CD14-positive monocyte (primary cell): ENCODE measurements at regions not wholly inside any gene's neighbourhood (a gene's known extent, or its start where the extent isn't known, plus 50 kb on each side); places are given as distances from the start of the nearest gene placed in this dataset.
A peak's percentile ranks its signal among the peaks of the same experiment; 100 is the strongest.

Experiments
- DNase-seq, 3 donors: peaks; one replicate each; pipeline ENCODE4 v3.0.0-alpha.2; 2011 to 2022
- H2AFZ ChIP-seq: 2 replicates; pipeline ENCODE4 v1.6.0; 2012; ENCODE audit warnings: mild to moderate bottlenecking, low read depth, low read length, inconsistent platforms; ENCODE audit not compliant: insufficient read depth, poor library complexity, severe bottlenecking
- H3K27ac ChIP-seq, 2 donors: 1 replicate in 1 of 2; 2 replicates in 1 of 2; pipeline ENCODE4 v1.5.1; 2012 to 2013; ENCODE audit warnings: low read length in 2 of 2, control low read depth in 1 of 2, inconsistent platforms in 1 of 2, low read depth in 1 of 2, mild to moderate bottlenecking in 1 of 2
- H3K27me3 ChIP-seq, 2 donors: one replicate each; pipeline versions ENCODE4 v1.6.0 to v1.6.1; 2011 to 2013; ENCODE audit warnings: low read length in 2 of 2; ENCODE audit not compliant: control insufficient read depth in 2 of 2, insufficient read depth in 2 of 2
- H3K36me3 ChIP-seq, 2 donors: replicated peaks in 1 of 2; 1 replicate in 1 of 2; 2 replicates in 1 of 2; pipeline versions ENCODE4 v1.5.1 to v1.6.1; 2012 to 2013; ENCODE audit warnings: low read length in 2 of 2, control low read depth in 1 of 2, inconsistent platforms in 1 of 2, mild to moderate bottlenecking in 1 of 2; ENCODE audit not compliant: insufficient read depth in 2 of 2, control insufficient read depth in 1 of 2
- H3K4me1 ChIP-seq, 2 donors: 1 replicate in 1 of 2; 2 replicates in 1 of 2; pipeline versions ENCODE4 v1.5.1 to v1.6.1; 2012 to 2013; ENCODE audit warnings: low read length in 2 of 2, control low read depth in 1 of 2, inconsistent platforms in 1 of 2, mild to moderate bottlenecking in 1 of 2, moderate library complexity in 1 of 2; ENCODE audit not compliant: insufficient read depth in 2 of 2, control insufficient read depth in 1 of 2
- H3K4me2 ChIP-seq: replicated peaks from 2 replicates; pipeline ENCODE3; 2012; ENCODE audit warnings: low read length, moderate library complexity, mild to moderate bottlenecking; ENCODE audit not compliant: poor library complexity, severe bottlenecking; ENCODE audit errors: extremely low read depth
- H3K4me3 ChIP-seq, 3 experiments: fragments of 200-600 bp in 1 of 3; sonication (generic) in 1 of 3; replicated peaks in 1 of 3; 1 replicate in 2 of 3; 2 replicates in 1 of 3; pipeline ENCODE4 v1.5.1; 2011 to 2013; ENCODE audit warnings: low read length in 3 of 3, mild to moderate bottlenecking in 3 of 3, control low read depth in 2 of 3, low read depth in 2 of 3, inconsistent platforms in 1 of 3, moderate library complexity in 1 of 3
- H3K79me2 ChIP-seq: 2 replicates; pipeline ENCODE4 v1.6.0; 2012; ENCODE audit warnings: mild to moderate bottlenecking, control low read depth, inconsistent platforms, low read length, moderate library complexity; ENCODE audit not compliant: insufficient read depth
- H3K9ac ChIP-seq: 2 replicates; pipeline ENCODE4 v1.6.0; 2017; ENCODE audit warnings: low read length, mild to moderate bottlenecking; ENCODE audit not compliant: insufficient read depth, poor library complexity, severe bottlenecking
- H3K9me3 ChIP-seq, 2 donors: replicated peaks in 1 of 2; 1 replicate in 1 of 2; 2 replicates in 1 of 2; pipeline versions ENCODE4 v1.5.1 to v1.6.1; 2012 to 2013; ENCODE audit warnings: low read length in 2 of 2, control low read depth in 1 of 2; ENCODE audit not compliant: control insufficient read depth in 1 of 2, insufficient read depth in 1 of 2
- H4K20me1 ChIP-seq: 2 replicates; pipeline ENCODE4 v1.6.0; 2012; ENCODE audit warnings: mild to moderate bottlenecking, low read length, control low read depth, moderate library complexity; ENCODE audit not compliant: insufficient read depth
- H3K27ac Mint-ChIP-seq, 7 donors: one replicate each; pipeline ENCODE4 v1.8.0; 2020; ENCODE audit warnings: mild to moderate bottlenecking in 7 of 7, mixed read lengths in 7 of 7, moderate library complexity in 6 of 7, inconsistent platforms in 2 of 7
- H3K27me3 Mint-ChIP-seq, 3 donors: one replicate each; pipeline ENCODE4 v1.8.0; 2021 to 2022; ENCODE audit warnings: low read depth in 3 of 3, mild to moderate bottlenecking in 3 of 3, mixed read lengths in 3 of 3, moderate library complexity in 3 of 3, inconsistent platforms in 1 of 3
- H3K36me3 Mint-ChIP-seq, 2 donors: one replicate each; pipeline ENCODE4 v1.8.0; 2020; ENCODE audit warnings: mixed read lengths in 2 of 2, inconsistent platforms in 1 of 2, mild to moderate bottlenecking in 1 of 2
- H3K4me1 Mint-ChIP-seq: one replicate; pipeline ENCODE4 v1.8.0; 2020; ENCODE audit warnings: mild to moderate bottlenecking, mixed read lengths
- H3K4me3 Mint-ChIP-seq, 2 donors: one replicate each; pipeline ENCODE4 v1.8.0; 2020; ENCODE audit warnings: mild to moderate bottlenecking in 2 of 2, mixed read lengths in 2 of 2, moderate library complexity in 1 of 2
- H3K9me3 Mint-ChIP-seq, 7 donors: one replicate each; pipeline ENCODE4 v1.8.0; 2020 to 2022; ENCODE audit warnings: mixed read lengths in 7 of 7, mild to moderate bottlenecking in 6 of 7, moderate library complexity in 6 of 7, inconsistent platforms in 2 of 7
- WGBS: methylation state at CpG from one replicate; pipeline ENCODE4 v1.1.5; 2013; ENCODE audit warnings: missing lambda C conversion rate; ENCODE audit not compliant: insufficient coverage; 5-methylcytosine and 5-hydroxymethylcytosine counted together
- intact Hi-C, 2 donors: fragments of 100-400 bp; cut with micrococcal nuclease; formaldehyde crosslinking; loops; one replicate each; pipeline versions ENCODE4 v1.15.0 to v1.15.1; 2023
- TF ChIP-seq, protein P1 (sequence below): fragments of 200-600 bp; IDR thresholded peaks from one replicate; pipeline ENCODE4 v1.8.0; 2022; ENCODE audit warnings: antibody characterized with exemption, mild to moderate bottlenecking

DNA sequence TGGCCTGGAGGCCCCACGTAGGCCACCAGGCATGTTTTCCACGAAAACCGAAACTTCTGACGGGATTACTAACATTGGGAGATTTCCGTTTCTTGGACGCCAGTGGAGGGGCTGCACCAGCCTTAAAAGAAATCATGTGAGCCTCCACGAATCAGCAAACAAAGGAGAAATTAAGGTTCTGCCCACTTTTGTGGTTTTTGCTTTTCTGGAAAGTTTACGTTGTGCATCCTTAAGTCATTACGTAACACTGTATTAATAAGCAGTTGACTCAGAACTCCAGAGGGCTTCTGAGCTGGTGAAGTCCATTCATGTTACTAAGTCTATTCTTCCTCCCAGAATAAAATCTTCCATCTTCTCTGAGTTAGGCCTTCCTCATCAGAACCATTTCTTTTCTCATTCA, 168.5 kb downstream of the PSMG1 start:
- intact Hi-C loops: loop anchor here (5.0 to 10.0 kb wide), 4 partner anchors 78 to 280 kb away; no protein-coding TSS in a partner anchor
- WGBS: 2% methylated on average over 7 of the region's 9 CpGs
- TF ChIP-seq, protein P1, sequence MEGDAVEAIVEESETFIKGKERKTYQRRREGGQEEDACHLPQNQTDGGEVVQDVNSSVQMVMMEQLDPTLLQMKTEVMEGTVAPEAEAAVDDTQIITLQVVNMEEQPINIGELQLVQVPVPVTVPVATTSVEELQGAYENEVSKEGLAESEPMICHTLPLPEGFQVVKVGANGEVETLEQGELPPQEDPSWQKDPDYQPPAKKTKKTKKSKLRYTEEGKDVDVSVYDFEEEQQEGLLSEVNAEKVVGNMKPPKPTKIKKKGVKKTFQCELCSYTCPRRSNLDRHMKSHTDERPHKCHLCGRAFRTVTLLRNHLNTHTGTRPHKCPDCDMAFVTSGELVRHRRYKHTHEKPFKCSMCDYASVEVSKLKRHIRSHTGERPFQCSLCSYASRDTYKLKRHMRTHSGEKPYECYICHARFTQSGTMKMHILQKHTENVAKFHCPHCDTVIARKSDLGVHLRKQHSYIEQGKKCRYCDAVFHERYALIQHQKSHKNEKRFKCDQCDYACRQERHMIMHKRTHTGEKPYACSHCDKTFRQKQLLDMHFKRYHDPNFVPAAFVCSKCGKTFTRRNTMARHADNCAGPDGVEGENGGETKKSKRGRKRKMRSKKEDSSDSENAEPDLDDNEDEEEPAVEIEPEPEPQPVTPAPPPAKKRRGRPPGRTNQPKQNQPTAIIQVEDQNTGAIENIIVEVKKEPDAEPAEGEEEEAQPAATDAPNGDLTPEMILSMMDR: no peak
- H3K36me3 ChIP-seq: no peaks in the 10 kb centered on the region
- peak overlapping the region; percentile 75 to 92 (median 89) for H3K27ac Mint-ChIP-seq
- H3K4me1 Mint-ChIP-seq: peaks cover 37% of the 10 kb centered on the region
- no peaks in the 10 kb centered on the region for H3K27me3 Mint-ChIP-seq
- peaks cover 0 to 3% of the 10 kb centered on the region in 2 donors for H3K36me3 Mint-ChIP-seq
- H3K4me2 ChIP-seq: peak overlapping the region; percentile 56
- H3K4me1 ChIP-seq: peaks cover 68 to 86% of the 10 kb centered on the region in 2 donors
- H2AFZ ChIP-seq: no peak overlapping the region
- H3K9ac ChIP-seq: no peak overlapping the region
- peak overlapping the region in 2 of 3 experiments; percentile 7 to 55 for H3K4me3 ChIP-seq
- H3K9me3 Mint-ChIP-seq: peaks cover 0 to 3% (median 0%) of the 10 kb centered on the region in 7 donors
- H3K27ac ChIP-seq: peak overlapping the region; percentile 30 to 49
- no peaks in the 10 kb centered on the region for H4K20me1 ChIP-seq
- DNase-seq: peak; percentile 68 to 94 (median 89)
- H3K27me3 ChIP-seq: no peaks in the 10 kb centered on the region
- H3K79me2 ChIP-seq: peaks cover 11% of the 10 kb centered on the region
- H3K9me3 ChIP-seq: no peaks in the 10 kb centered on the region
- H3K4me3 Mint-ChIP-seq: peak overlapping the region; percentile 50 to 72

DNA sequence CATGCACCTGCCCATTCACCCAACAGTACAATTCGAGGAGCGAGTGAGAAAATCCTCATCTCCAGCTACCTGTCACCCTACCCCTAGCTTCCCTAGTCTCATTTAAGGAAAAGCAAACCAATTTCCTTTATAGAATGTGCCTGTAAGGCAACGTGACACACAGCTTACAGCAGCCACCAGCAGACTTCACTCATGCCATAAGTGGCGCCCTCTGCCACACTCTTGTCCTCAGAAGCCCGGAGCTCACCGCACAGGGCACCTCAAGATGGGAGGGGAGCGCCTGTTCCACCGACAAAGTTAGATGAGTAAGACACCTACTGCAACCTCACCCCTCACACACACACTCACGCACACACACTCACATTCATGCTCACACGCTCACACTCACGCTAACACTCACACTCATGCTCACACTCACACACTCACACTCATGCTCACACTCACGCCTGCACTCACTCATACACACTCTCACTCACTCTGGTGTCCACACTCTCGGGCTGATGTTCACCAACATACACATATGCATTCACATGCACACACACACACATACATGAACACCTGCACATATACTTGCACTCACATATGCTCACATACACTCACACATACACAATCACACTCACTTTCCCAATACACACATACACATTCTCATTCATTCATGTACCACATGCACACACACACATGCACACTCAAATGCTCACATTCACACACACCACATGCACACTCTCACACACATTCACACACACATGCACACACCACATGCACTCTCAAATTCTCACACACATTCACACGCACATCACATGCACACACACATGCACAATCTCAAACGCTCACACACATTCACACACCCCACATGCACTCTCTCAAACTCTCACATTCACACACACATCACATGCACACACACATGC, 170.7 kb downstream of the PSMG1 start:
- TF ChIP-seq, protein P1: no peak
- Histone ChIP-seq H3K9me3 (no peaks in the 10 kb centered on the region), H2AFZ (no peak overlapping the region), H3K79me2 (peaks cover 11% of the 10 kb centered on the region), H3K4me1 (peaks cover 70 to 76% of the 10 kb centered on the region in 2 donors), H3K27ac (no peak overlapping the region), H4K20me1 (no peaks in the 10 kb centered on the region), H3K27me3 (no peaks in the 10 kb centered on the region), H3K4me2 (no peak overlapping the region), H3K4me3 (no peak overlapping the region), H3K36me3 (no peaks in the 10 kb centered on the region), H3K9ac (no peak overlapping the region)
- DNase-seq: no peak
- intact Hi-C loops: loop anchor here (10.0 kb wide), 2 partner anchors 178 to 278 kb away; no protein-coding TSS in a partner anchor
- Mint-ChIP-seq H3K9me3 (peaks cover 0 to 3% (median 0%) of the 10 kb centered on the region in 7 donors), H3K36me3 (peaks cover 0 to 3% of the 10 kb centered on the region in 2 donors), H3K27me3 (peaks cover 0 to 4% (median 0%) of the 10 kb centered on the region in 3 donors), H3K4me1 (peaks cover 41% of the 10 kb centered on the region), H3K27ac (no peak overlapping the region), H3K4me3 (no peak overlapping the region)
- WGBS: 90% methylated on average over 14 of the region's 15 CpGs
